B cell (primary cell): ENCODE measurements at regions not wholly inside any gene's neighbourhood (a gene's known extent, or its start where the extent isn't known, plus 50 kb on each side); places are given as distances from the start of the nearest gene placed in this dataset.

Experiments
- ATAC-seq: fragments of 200-7000 bp; cut with Tn5 transposase; one replicate; pipeline ENCODE4 v1.10.0; 2021; ENCODE audit warnings: low read depth, mild to moderate bottlenecking, moderate number of reproducible peaks, moderate library complexity
- CTCF ChIA-PET: fragments of 350-600 bp; sonication (Branson Sonifier 250); formaldehyde crosslinking; loops from one replicate; lab custom pipeline; 2021; ENCODE audit warnings: antibody characterized with exemption, inconsistent platforms; lab: Charles Lee
- POLR2A ChIA-PET: fragments of 350-600 bp; sonication (Branson Sonifier 250); formaldehyde crosslinking; loops from one replicate; lab custom pipeline; 2021; ENCODE audit warnings: antibody characterized with exemption; lab: Charles Lee
- DNase-seq: peaks from one replicate; pipeline ENCODE4 v3.0.0; 2013
- H2AFZ ChIP-seq: 2 replicates; pipeline ENCODE4 v1.6.1; 2012; ENCODE audit warnings: mild to moderate bottlenecking, low read depth, low read length; ENCODE audit not compliant: insufficient read depth, poor library complexity, severe bottlenecking
- H3K27ac ChIP-seq, 2 donors: 1 replicate in 1 of 2; 2 replicates in 1 of 2; pipeline ENCODE4 v1.5.1; 2012 to 2013; ENCODE audit warnings: low read length in 2 of 2, mild to moderate bottlenecking in 2 of 2, moderate library complexity in 1 of 2
- H3K27me3 ChIP-seq, 4 experiments: fragments of 200-600 bp in 1 of 4; sonication (generic) in 1 of 4; replicated peaks in 1 of 4; 1 replicate in 2 of 4; 2 replicates in 2 of 4; pipeline versions ENCODE4 v1.6.1 to v1.7.0; 2013 to 2016; ENCODE audit warnings: low read length in 3 of 4, mild to moderate bottlenecking in 2 of 4, mixed read lengths in 1 of 4, moderate library complexity in 1 of 4; ENCODE audit not compliant: insufficient read depth in 4 of 4, control insufficient read depth in 3 of 4; ENCODE audit errors: control extremely low read depth in 1 of 4
- H3K36me3 ChIP-seq, 2 experiments: replicated peaks in 1 of 2; 1 replicate in 1 of 2; 2 replicates in 1 of 2; pipeline versions ENCODE4 v1.6.1 to v1.7.1; 2013; ENCODE audit warnings: low read length in 1 of 2; ENCODE audit not compliant: insufficient read depth in 2 of 2, control insufficient read depth in 1 of 2; ENCODE audit errors: control extremely low read depth in 1 of 2, extremely low read depth in 1 of 2
- H3K4me1 ChIP-seq, 2 donors: fragments of 200-600 bp in 1 of 2; sonication (generic) in 1 of 2; 1 replicate in 1 of 2; 2 replicates in 1 of 2; pipeline versions ENCODE4 v1.5.1 to v1.6.1; 2013 to 2017; ENCODE audit warnings: low read length in 2 of 2; ENCODE audit not compliant: control insufficient read depth in 2 of 2, insufficient read depth in 2 of 2
- H3K4me2 ChIP-seq: replicated peaks from 2 replicates; pipeline ENCODE3; 2012; ENCODE audit warnings: mild to moderate bottlenecking, low read depth, low read length; ENCODE audit not compliant: poor library complexity, severe bottlenecking
- H3K4me3 ChIP-seq, 5 experiments: fragments of 200-600 bp in 1 of 5; sonication (generic) in 1 of 5; 1 replicate in 3 of 5; 2 replicates in 2 of 5; pipeline versions ENCODE4 v1.5.1 to v1.7.0; 2011 to 2016; ENCODE audit warnings: low read length in 4 of 5, mild to moderate bottlenecking in 4 of 5, low read depth in 2 of 5, control low read depth in 1 of 5, moderate library complexity in 1 of 5; ENCODE audit not compliant: insufficient read depth in 1 of 5; ENCODE audit errors: control extremely low read depth in 1 of 5, extremely low read depth in 1 of 5
- H3K79me2 ChIP-seq: fragments of 200-600 bp; sonication (generic); one replicate; pipeline ENCODE4 v1.6.0; 2016; ENCODE audit warnings: low read length; ENCODE audit not compliant: control insufficient read depth, insufficient read depth
- H3K9ac ChIP-seq: fragments of 200-600 bp; sonication (generic); 2 replicates; pipeline ENCODE4 v1.6.1; 2017; ENCODE audit warnings: mild to moderate bottlenecking, low read length, moderate library complexity
- H3K9me3 ChIP-seq, 3 donors: one replicate each; pipeline versions ENCODE4 v1.6.1 to v1.7.1; 2013; ENCODE audit warnings: low read length in 2 of 3; ENCODE audit not compliant: control insufficient read depth in 2 of 3, insufficient read depth in 1 of 3; ENCODE audit errors: control extremely low read depth in 1 of 3
- H4K20me1 ChIP-seq: 2 replicates; pipeline ENCODE4 v1.6.0; 2012; ENCODE audit warnings: mild to moderate bottlenecking, low read length; ENCODE audit not compliant: insufficient read depth, control insufficient read depth, poor library complexity, severe bottlenecking
- H3K27ac Mint-ChIP-seq: one replicate; pipeline ENCODE4 v1.8.0; 2021; ENCODE audit warnings: mixed read lengths
- H3K27me3 Mint-ChIP-seq: one replicate; pipeline ENCODE4 v1.8.0; 2021; ENCODE audit warnings: mixed read lengths
- H3K4me1 Mint-ChIP-seq: one replicate; pipeline ENCODE4 v1.8.0; 2021; ENCODE audit warnings: mixed read lengths
- H3K4me3 Mint-ChIP-seq: one replicate; pipeline ENCODE4 v1.8.0; 2021; ENCODE audit warnings: mixed read lengths
- H3K9me3 Mint-ChIP-seq: one replicate; pipeline ENCODE4 v1.8.0; 2022; ENCODE audit warnings: mixed read lengths; ENCODE audit not compliant: insufficient read depth
- CTCF ChIP-seq: fragments of 200-600 bp; IDR thresholded peaks from one replicate; pipeline ENCODE4 v1.8.0; 2022; ENCODE audit warnings: antibody characterized with exemption, mild to moderate bottlenecking
- EZH2 ChIP-seq: IDR thresholded peaks from 2 replicates; pipeline ENCODE4 v1.6.1; 2012; ENCODE audit warnings: borderline replicate concordance, low read depth, mild to moderate bottlenecking, moderate library complexity, low read length; ENCODE audit not compliant: insufficient read depth, poor library complexity, severe bottlenecking
- WGBS: methylation state at CpG from one replicate; pipeline ENCODE4 v1.1.5; 2013; ENCODE audit warnings: missing lambda C conversion rate; ENCODE audit not compliant: insufficient coverage; 5-methylcytosine and 5-hydroxymethylcytosine counted together
- intact Hi-C: fragments of 100-400 bp; cut with micrococcal nuclease; formaldehyde crosslinking; loops from one replicate; pipeline ENCODE4 v1.10.0; 2022

GRCh38 chr2:64850642-64851041 lies 138.6 kb upstream of the SLC1A4 start:
- Mint-ChIP-seq H3K4me3 (no peak overlapping the region), H3K27ac (peak overlapping the region; percentile 73), H3K27me3 (no peaks in the 10 kb centered on the region), H3K4me1 (peaks cover 65% of the 10 kb centered on the region), H3K9me3 (no peaks in the 10 kb centered on the region)
- DNase-seq (no peak), ATAC-seq (no peak)
- Histone ChIP-seq H3K27me3 (no peaks in the 10 kb centered on the region), H3K9me3 (no peaks in the 10 kb centered on the region), H3K79me2 (peaks cover 81% of the 10 kb centered on the region), H3K27ac (peak overlapping the region; percentile 14 to 84), H2AFZ (no peak overlapping the region), H4K20me1 (no peaks in the 10 kb centered on the region), H3K36me3 (peaks cover 2 to 25% of the 10 kb centered on the region in 2 experiments), H3K4me3 (no peak overlapping the region), H3K4me1 (peaks cover 45 to 74% of the 10 kb centered on the region in 2 donors), H3K4me2 (no peak overlapping the region), H3K9ac (no peak overlapping the region)
- CTCF ChIA-PET, result interaction anchor here (0.8 to 3.4 kb wide), 8 partner anchors 8 to 239 kb away, joined by 3 to 20 read pairs (median 5); partner anchors contain the start of gene SERTAD2
- POLR2A ChIA-PET, result interaction anchor here (0.6 to 1.6 kb wide), 3 partner anchors 8 to 14 kb away, joined by 3 to 11 read pairs (median 5); no protein-coding TSS in a partner anchor
- TF ChIP-seq CTCF, result no peak
- no peak for TF ChIP-seq EZH2
- intact Hi-C loops, result no loop called here

DNA sequence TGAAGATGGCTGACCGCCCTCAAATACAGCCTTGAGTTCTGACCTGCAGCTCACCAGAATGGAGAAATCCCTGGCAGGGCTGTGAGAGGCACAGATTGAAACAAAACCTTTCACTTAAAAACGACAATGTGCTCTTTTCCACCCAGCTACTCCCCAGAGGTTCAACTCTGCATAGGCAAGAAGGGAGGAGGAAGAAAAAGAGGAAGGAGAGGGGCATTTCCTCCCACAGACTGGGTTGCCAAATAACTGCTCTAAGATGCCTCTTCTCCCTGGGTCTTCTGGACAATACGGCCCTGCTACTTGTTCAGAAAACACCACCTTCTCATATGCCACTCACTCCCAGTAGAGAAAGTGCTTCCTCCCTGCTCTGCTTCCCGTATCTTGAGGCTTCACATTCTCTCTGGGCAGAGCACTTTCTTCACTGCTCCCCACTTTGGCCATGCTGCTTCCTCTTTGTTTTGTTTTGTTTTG lies 136.4 kb upstream of the SLC1A4 start:
- H3K4me1 ChIP-seq, result peaks cover 57 to 75% of the 10 kb centered on the region in 2 donors
- peaks cover 2 to 10% of the 10 kb centered on the region in 2 experiments for H3K36me3 ChIP-seq
- peak overlapping the region; percentile 18 for H3K9ac ChIP-seq
- H4K20me1 ChIP-seq, result no peaks in the 10 kb centered on the region
- H3K27me3 Mint-ChIP-seq, result no peaks in the 10 kb centered on the region
- ChIA-PET CTCF (interaction anchor here (0.7 to 3.4 kb wide), 6 partner anchors 10 to 266 kb away, joined by 4 to 20 read pairs (median 8); no protein-coding TSS in a partner anchor), POLR2A (interaction anchor here (1.2 to 1.9 kb wide), 3 partner anchors 9 to 199 kb away, joined by 5 to 9 read pairs (median 8); partner anchors contain the start of gene SERTAD2)
- H3K4me1 Mint-ChIP-seq, result peaks cover 63% of the 10 kb centered on the region
- intact Hi-C loops, result loop anchor here (1.0 kb wide), 1 partner anchor 9 kb away; no protein-coding TSS in a partner anchor
- no peaks in the 10 kb centered on the region for H3K9me3 Mint-ChIP-seq
- ATAC-seq, result peak; percentile 79
- DNase-seq, result peak; percentile 73
- peak overlapping the region; percentile 69 for H3K4me2 ChIP-seq
- peak overlapping the region; percentile 56 to 84 for H3K27ac ChIP-seq
- no peaks in the 10 kb centered on the region for H3K9me3 ChIP-seq
- H2AFZ ChIP-seq, result peak overlapping the region; percentile 55
- WGBS, result 33% methylated on average over 2 of the region's 4 CpGs
- H3K27me3 ChIP-seq, result no peaks in the 10 kb centered on the region
- H3K79me2 ChIP-seq, result peaks cover 85% of the 10 kb centered on the region
- H3K4me3 Mint-ChIP-seq, result peak overlapping the region; percentile 83
- H3K4me3 ChIP-seq, result peak overlapping the region in 2 of 5 experiments; percentile 17 to 34
- TF ChIP-seq EZH2 (no peak), CTCF (no peak)
- H3K27ac Mint-ChIP-seq, result peak overlapping the region; percentile 99
